Epithelial cell of proximal tubule (primary cell): ENCODE measurements at regions not wholly inside any gene's neighbourhood (a gene's known extent, or its start where the extent isn't known, plus 50 kb on each side); places are given as distances from the start of the nearest gene placed in this dataset.

Experiments
- DNase-seq: peaks from one replicate; pipeline ENCODE4 v3.0.0-alpha.2; 2011; ENCODE audit warnings: low read depth
- H3K4me3 ChIP-seq: 2 replicates; pipeline ENCODE4 v1.5.1; 2011; ENCODE audit warnings: low read depth, mild to moderate bottlenecking, low read length
- TF ChIP-seq, protein P1 (sequence below): conservative IDR thresholded peaks from 2 replicates; pipeline ENCODE4 v1.5.1; 2012; ENCODE audit warnings: low read depth, mild to moderate bottlenecking, low read length

DNA sequence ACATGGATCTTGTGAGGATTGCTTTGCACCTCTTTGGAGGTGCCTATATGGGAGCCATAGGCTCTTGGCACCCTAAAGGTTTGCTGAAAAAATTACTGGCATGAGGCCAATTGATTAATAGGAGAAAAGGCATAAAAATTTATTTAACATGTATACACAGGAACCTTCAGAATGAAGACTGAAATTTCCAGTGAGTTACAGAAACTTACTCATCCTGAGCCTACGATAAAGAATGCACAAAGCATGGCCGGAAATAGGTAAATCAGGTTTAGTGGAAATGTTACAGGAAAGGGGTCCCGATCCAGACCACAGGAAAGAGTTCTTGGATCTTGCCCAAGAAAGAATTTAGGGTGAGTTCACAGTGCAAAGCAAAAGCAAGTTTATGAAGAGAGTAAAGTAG, 625.3 kb downstream of the MMUT start:
- H3K4me3 ChIP-seq: no peak overlapping the region
- TF ChIP-seq, protein P1, sequence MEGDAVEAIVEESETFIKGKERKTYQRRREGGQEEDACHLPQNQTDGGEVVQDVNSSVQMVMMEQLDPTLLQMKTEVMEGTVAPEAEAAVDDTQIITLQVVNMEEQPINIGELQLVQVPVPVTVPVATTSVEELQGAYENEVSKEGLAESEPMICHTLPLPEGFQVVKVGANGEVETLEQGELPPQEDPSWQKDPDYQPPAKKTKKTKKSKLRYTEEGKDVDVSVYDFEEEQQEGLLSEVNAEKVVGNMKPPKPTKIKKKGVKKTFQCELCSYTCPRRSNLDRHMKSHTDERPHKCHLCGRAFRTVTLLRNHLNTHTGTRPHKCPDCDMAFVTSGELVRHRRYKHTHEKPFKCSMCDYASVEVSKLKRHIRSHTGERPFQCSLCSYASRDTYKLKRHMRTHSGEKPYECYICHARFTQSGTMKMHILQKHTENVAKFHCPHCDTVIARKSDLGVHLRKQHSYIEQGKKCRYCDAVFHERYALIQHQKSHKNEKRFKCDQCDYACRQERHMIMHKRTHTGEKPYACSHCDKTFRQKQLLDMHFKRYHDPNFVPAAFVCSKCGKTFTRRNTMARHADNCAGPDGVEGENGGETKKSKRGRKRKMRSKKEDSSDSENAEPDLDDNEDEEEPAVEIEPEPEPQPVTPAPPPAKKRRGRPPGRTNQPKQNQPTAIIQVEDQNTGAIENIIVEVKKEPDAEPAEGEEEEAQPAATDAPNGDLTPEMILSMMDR: no peak
- DNase-seq: no peak

DNA sequence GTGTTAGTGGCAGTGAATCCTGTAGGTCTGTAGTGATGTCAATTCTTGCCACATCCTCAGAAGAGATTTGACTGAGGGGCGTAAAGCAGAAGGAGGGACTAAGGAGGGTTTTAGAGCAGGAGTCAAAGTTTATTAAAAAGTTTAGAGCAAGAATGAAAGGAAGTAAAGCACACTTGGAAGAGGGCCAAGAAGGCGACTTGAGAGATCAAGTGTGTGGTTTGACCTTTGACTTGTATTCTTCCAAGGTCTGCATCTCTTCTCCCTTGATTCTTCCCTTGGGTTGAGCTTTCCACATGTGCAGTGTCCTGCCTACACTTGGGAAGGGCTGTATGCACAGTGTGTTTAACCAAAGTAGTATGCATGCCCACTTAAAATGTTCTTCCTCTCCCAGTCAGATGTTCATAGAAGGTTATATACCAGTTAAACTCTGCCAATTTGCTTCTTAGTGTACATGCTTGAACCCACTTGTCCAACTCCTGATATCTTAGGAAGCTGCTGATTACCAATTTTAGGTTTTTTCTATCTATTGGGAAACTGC, 627.6 kb downstream of the MMUT start:
- TF ChIP-seq, protein P1: no peak
- no peak for DNase-seq
- H3K4me3 ChIP-seq: no peak overlapping the region

DNA sequence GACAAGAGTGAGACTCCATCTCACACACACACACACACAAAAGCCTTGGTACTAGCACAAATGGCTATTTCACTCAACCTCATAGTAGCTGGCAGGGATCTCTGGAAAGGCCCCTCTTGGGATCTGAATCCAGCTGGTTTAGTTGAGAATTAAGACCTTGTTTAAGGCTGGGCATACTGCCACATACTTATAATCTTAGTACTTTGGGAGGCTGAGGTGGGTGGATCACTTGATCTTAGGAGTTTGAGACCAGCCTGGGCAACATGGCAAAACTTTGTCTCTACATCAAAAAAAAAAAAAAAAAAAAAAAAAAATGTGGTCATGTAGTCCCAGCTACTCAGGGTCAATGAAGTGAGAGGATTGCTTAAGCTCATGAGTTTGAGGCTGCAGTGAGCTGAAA, 628.3 kb downstream of the MMUT start:
- TF ChIP-seq, protein P1: no peak
- no peak overlapping the region for H3K4me3 ChIP-seq
- DNase-seq: no peak

GRCh38 chr6:48833916-48834315, 629.1 kb downstream of the MMUT start:
- no peak overlapping the region for H3K4me3 ChIP-seq
- TF ChIP-seq, protein P1: no peak
- DNase-seq: no peak

DNA sequence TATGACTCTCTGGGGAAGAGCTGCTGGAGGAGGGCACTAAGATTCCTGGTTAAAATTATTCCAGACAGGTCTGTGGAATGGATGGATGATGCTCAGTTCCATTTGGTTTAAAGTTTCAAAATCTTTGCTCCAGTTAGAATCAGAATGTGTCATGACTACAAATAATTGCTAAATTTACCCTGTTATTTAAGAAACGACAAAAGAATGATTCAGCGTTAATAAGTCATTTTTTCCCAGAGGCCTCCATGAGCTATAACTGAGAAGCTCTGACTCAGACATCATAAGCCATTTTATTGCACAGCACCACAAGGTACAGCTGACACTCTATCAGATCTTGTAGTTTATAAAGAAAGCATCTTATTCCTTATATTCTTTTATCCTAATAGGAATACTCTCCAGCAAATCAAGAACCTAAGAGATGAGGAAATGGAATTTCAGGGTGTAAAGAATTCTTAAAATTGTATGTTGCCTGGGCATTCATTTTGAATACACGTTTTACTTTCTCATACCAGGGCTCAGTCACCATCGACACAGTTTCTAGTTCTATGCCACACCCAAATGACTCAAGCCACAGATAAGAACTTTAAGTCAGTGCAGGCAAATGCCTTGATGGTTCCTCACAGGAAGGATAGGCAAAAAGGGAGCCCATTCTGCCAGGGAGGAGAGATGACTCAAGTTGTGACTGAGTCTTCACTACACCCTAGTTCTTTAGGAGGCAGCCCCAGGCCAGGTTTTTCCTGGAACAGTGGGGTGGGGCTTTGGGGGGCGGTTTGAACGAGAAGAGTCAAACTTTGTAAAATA, 636.0 kb downstream of the MMUT start:
- TF ChIP-seq, protein P1: no peak
- peak; percentile 85 for DNase-seq
- H3K4me3 ChIP-seq: peak overlapping the region; percentile 2

- no peak overlapping the region for H3K4me3 ChIP-seq
- TF ChIP-seq, protein P1: no peak
- no peak for DNase-seq
These were observed 636.9 kb downstream of the MMUT start for GRCh38 chr6:48826152-48826515.
